Trophoblast cell (in vitro differentiated cells and primary cell): ENCODE measurements at regions not wholly inside any gene's neighbourhood (a gene's known extent, or its start where the extent isn't known, plus 50 kb on each side); places are given as distances from the start of the nearest gene placed in this dataset.

Experiments
- DNase-seq, 2 donors: peaks; one replicate each; pipeline ENCODE4 v3.0.0-alpha.2; 2016
- H2AFZ ChIP-seq: 2 replicates; pipeline ENCODE4 v1.6.1; 2013; ENCODE audit warnings: low read length, moderate library complexity, mild to moderate bottlenecking; ENCODE audit not compliant: insufficient read depth, poor library complexity
- H2AK5ac ChIP-seq: 2 replicates; pipeline ENCODE4 v1.6.1; 2013; ENCODE audit warnings: mild to moderate bottlenecking, low read length
- H2BK120ac ChIP-seq: 2 replicates; pipeline ENCODE4 v1.6.1; 2013; ENCODE audit warnings: low read length, mild to moderate bottlenecking, moderate library complexity; ENCODE audit not compliant: insufficient read depth, poor library complexity
- H2BK12ac ChIP-seq: 2 replicates; pipeline ENCODE4 v1.6.1; 2013; ENCODE audit warnings: mild to moderate bottlenecking, low read length, moderate library complexity
- H2BK5ac ChIP-seq: 2 replicates; pipeline ENCODE4 v1.6.1; 2013; ENCODE audit warnings: low read length, low read depth, moderate library complexity, mild to moderate bottlenecking; ENCODE audit not compliant: poor library complexity
- H3K14ac ChIP-seq: 2 replicates; pipeline ENCODE4 v1.6.1; 2013; ENCODE audit warnings: mild to moderate bottlenecking, low read length
- H3K18ac ChIP-seq: 2 replicates; pipeline ENCODE4 v1.6.1; 2013; ENCODE audit warnings: mild to moderate bottlenecking, low read length
- H3K23ac ChIP-seq: 2 replicates; pipeline ENCODE4 v1.6.1; 2013; ENCODE audit warnings: low read length
- H3K27ac ChIP-seq: 2 replicates; pipeline ENCODE4 v1.5.1; 2013; ENCODE audit warnings: low read depth, mild to moderate bottlenecking, inconsistent platforms, low read length, moderate library complexity
- H3K27me3 ChIP-seq: 2 replicates; pipeline ENCODE4 v1.6.1; 2013; ENCODE audit warnings: inconsistent platforms, mild to moderate bottlenecking, low read length, moderate library complexity; ENCODE audit not compliant: insufficient read depth
- H3K36me3 ChIP-seq, 2 experiments: 1 replicate in 1 of 2; 2 replicates in 1 of 2; pipeline ENCODE4 v1.6.1; 2013; ENCODE audit warnings: low read length in 2 of 2, mild to moderate bottlenecking in 2 of 2, moderate library complexity in 1 of 2; ENCODE audit not compliant: insufficient read depth in 2 of 2, control insufficient read depth in 1 of 2
- H3K4ac ChIP-seq: 2 replicates; pipeline ENCODE4 v1.6.1; 2013; ENCODE audit warnings: low read depth, mild to moderate bottlenecking, low read length, moderate library complexity
- H3K4me1 ChIP-seq, 2 experiments: 1 replicate in 1 of 2; 2 replicates in 1 of 2; pipeline ENCODE4 v1.6.1; 2013; ENCODE audit warnings: low read length in 2 of 2, mild to moderate bottlenecking in 2 of 2, moderate library complexity in 1 of 2; ENCODE audit not compliant: insufficient read depth in 2 of 2, control insufficient read depth in 1 of 2
- H3K4me2 ChIP-seq: 2 replicates; pipeline ENCODE4 v1.6.1; 2013; ENCODE audit warnings: inconsistent platforms, mild to moderate bottlenecking, low read length, moderate library complexity
- H3K4me3 ChIP-seq: 2 replicates; pipeline ENCODE4 v1.5.1; 2013; ENCODE audit warnings: mild to moderate bottlenecking, low read depth, low read length, inconsistent platforms
- H3K79me1 ChIP-seq: one replicate; pipeline ENCODE4 v1.6.1; 2013; ENCODE audit warnings: low read length
- H3K79me2 ChIP-seq: 2 replicates; pipeline ENCODE4 v1.6.1; 2013; ENCODE audit warnings: low read length, mild to moderate bottlenecking; ENCODE audit not compliant: control insufficient read depth, insufficient read depth, poor library complexity
- H3K9ac ChIP-seq: 2 replicates; pipeline ENCODE4 v1.6.1; 2013; ENCODE audit warnings: mild to moderate bottlenecking, low read length
- H3K9me3 ChIP-seq: 2 replicates; pipeline ENCODE4 v1.6.1; 2013; ENCODE audit warnings: low read depth, mild to moderate bottlenecking, control low read depth, inconsistent platforms, low read length; ENCODE audit not compliant: insufficient read depth
- H4K12ac ChIP-seq: 2 replicates; pipeline ENCODE4 v1.6.1; 2013; ENCODE audit warnings: low read depth, mild to moderate bottlenecking, low read length, moderate library complexity
- H4K8ac ChIP-seq: 2 replicates; pipeline ENCODE4 v1.6.1; 2013; ENCODE audit warnings: low read depth, mild to moderate bottlenecking, low read length, moderate library complexity
- H4K91ac ChIP-seq: one replicate; pipeline ENCODE4 v1.6.1; 2013; ENCODE audit warnings: low read depth, mild to moderate bottlenecking, low read length, moderate library complexity
- WGBS: extraction: QIAGEN DNeasy Blood & Tissue Kit; methylation state at CpG from one replicate; pipeline ENCODE4 v1.1.7; 2013; ENCODE audit warnings: missing lambda C conversion rate; ENCODE audit not compliant: insufficient read length, insufficient coverage; ENCODE audit errors: extremely low coverage; 5-methylcytosine and 5-hydroxymethylcytosine counted together

- H3K14ac ChIP-seq = no peak overlapping the region
- H3K23ac ChIP-seq = no peak overlapping the region
- H3K4me3 ChIP-seq = no peak overlapping the region
- H4K12ac ChIP-seq = no peak overlapping the region
- H2BK120ac ChIP-seq = no peak overlapping the region
- no peaks in the 10 kb centered on the region for H3K4me1 ChIP-seq
- no peak overlapping the region for H3K4ac ChIP-seq
- H4K91ac ChIP-seq = no peak overlapping the region
- H2AK5ac ChIP-seq = no peak overlapping the region
- H3K79me2 ChIP-seq = no peaks in the 10 kb centered on the region
- H2BK12ac ChIP-seq = no peak overlapping the region
- H3K9me3 ChIP-seq = no peaks in the 10 kb centered on the region
- no peak overlapping the region for H4K8ac ChIP-seq
- no CpG with 5 or more reads among the region's 3 CpGs for whole genome bisulfite sequencing
- no peaks in the 10 kb centered on the region for H3K79me1 ChIP-seq
- no peak overlapping the region for H3K9ac ChIP-seq
- H3K27ac ChIP-seq = no peak overlapping the region
- H3K18ac ChIP-seq = no peak overlapping the region
- no peaks in the 10 kb centered on the region for H3K27me3 ChIP-seq
- H2BK5ac ChIP-seq = no peak overlapping the region
- no peak overlapping the region for H2AFZ ChIP-seq
- no peak for DNase-seq
- H3K4me2 ChIP-seq = no peak overlapping the region
- H3K36me3 ChIP-seq = no peaks in the 10 kb centered on the region
These were observed 708.5 kb upstream of the SORCS1 start for GRCh38 chr10:107873007-107873406.

- Histone ChIP-seq H3K79me2 (no peaks in the 10 kb centered on the region), H4K12ac (no peak overlapping the region), H3K18ac (no peak overlapping the region), H4K91ac (no peak overlapping the region), H3K4me1 (no peaks in the 10 kb centered on the region), H2AK5ac (no peak overlapping the region), H4K8ac (no peak overlapping the region), H2AFZ (no peak overlapping the region), H3K23ac (no peak overlapping the region), H3K79me1 (no peaks in the 10 kb centered on the region), H3K14ac (no peak overlapping the region), H2BK120ac (no peak overlapping the region), H3K36me3 (no peaks in the 10 kb centered on the region), H3K27ac (no peak overlapping the region), H2BK5ac (no peak overlapping the region), H2BK12ac (no peak overlapping the region), H3K4me3 (no peak overlapping the region), H3K9ac (no peak overlapping the region), H3K4ac (no peak overlapping the region), H3K27me3 (no peaks in the 10 kb centered on the region), H3K4me2 (no peak overlapping the region), H3K9me3 (no peaks in the 10 kb centered on the region)
- DNase-seq = no peak
- WGBS = no CpG with 5 or more reads among the region's 6 CpGs
These were observed 701.2 kb upstream of the SORCS1 start for GRCh38 chr10:107865691-107866090.

- Histone ChIP-seq H4K8ac (no peak overlapping the region), H2AK5ac (no peak overlapping the region), H4K12ac (no peak overlapping the region), H2BK12ac (no peak overlapping the region), H3K9me3 (no peaks in the 10 kb centered on the region), H3K27me3 (no peaks in the 10 kb centered on the region), H2BK120ac (no peak overlapping the region), H2AFZ (no peak overlapping the region), H3K27ac (no peak overlapping the region), H4K91ac (no peak overlapping the region), H3K23ac (no peak overlapping the region), H3K79me1 (no peaks in the 10 kb centered on the region), H3K18ac (no peak overlapping the region), H2BK5ac (no peak overlapping the region), H3K14ac (no peak overlapping the region), H3K79me2 (no peaks in the 10 kb centered on the region), H3K4ac (no peak overlapping the region), H3K4me1 (no peaks in the 10 kb centered on the region), H3K4me3 (no peak overlapping the region), H3K36me3 (no peaks in the 10 kb centered on the region), H3K4me2 (no peak overlapping the region), H3K9ac (no peak overlapping the region)
- no CpG with 5 or more reads among the region's 5 CpGs for WGBS
- no peak for DNase-seq
These were observed 694.6 kb upstream of the SORCS1 start for GRCh38 chr10:107859065-107859464.

GRCh38 chr10:107856047-107856315, 691.5 kb upstream of the SORCS1 start:
- Histone ChIP-seq H3K27me3 (no peaks in the 10 kb centered on the region), H3K4me3 (no peak overlapping the region), H3K4ac (no peak overlapping the region), H3K27ac (no peak overlapping the region), H4K8ac (no peak overlapping the region), H2BK12ac (no peak overlapping the region), H3K4me2 (no peak overlapping the region), H2BK5ac (no peak overlapping the region), H4K91ac (no peak overlapping the region), H3K9ac (no peak overlapping the region), H3K4me1 (no peaks in the 10 kb centered on the region), H3K36me3 (no peaks in the 10 kb centered on the region), H3K18ac (no peak overlapping the region), H2BK120ac (no peak overlapping the region), H3K23ac (no peak overlapping the region), H3K79me2 (no peaks in the 10 kb centered on the region), H4K12ac (no peak overlapping the region), H2AFZ (no peak overlapping the region), H2AK5ac (no peak overlapping the region), H3K9me3 (no peaks in the 10 kb centered on the region), H3K14ac (no peak overlapping the region), H3K79me1 (no peaks in the 10 kb centered on the region)
- no peak for DNase-seq
